ENCODE measurements at regions not wholly inside any gene's neighbourhood (a gene's known extent, or its start where the extent isn't known, plus 50 kb on each side); places are given as distances from the start of the nearest gene placed in this dataset.

GRCh38 chr4:57916479-57916878, 806.3 kb upstream of the IGFBP7 start:
- ChIA-PET POLR2A (no interaction called here), CTCF (no interaction called here)
- Histone ChIP-seq H3K4me1 (ENCODE audit: control insufficient read depth, insufficient read depth, low read length) (no peaks in the 10 kb centered on the region), H3K4me3 (ENCODE audit: low read depth, low read length) (no peak overlapping the region), H3K27ac (ENCODE audit: extremely low read depth, low read depth, low read length) (no peak overlapping the region), H3K9me3 (ENCODE audit: control insufficient read depth, insufficient read depth, low read depth, low read length) (no peaks in the 10 kb centered on the region), H3K36me3 (ENCODE audit: control insufficient read depth in 2 of 2, insufficient read depth in 1 of 2, low read length in 2 of 2) (no peaks in the 10 kb centered on the region)
- TF ChIP-seq, protein P1, sequence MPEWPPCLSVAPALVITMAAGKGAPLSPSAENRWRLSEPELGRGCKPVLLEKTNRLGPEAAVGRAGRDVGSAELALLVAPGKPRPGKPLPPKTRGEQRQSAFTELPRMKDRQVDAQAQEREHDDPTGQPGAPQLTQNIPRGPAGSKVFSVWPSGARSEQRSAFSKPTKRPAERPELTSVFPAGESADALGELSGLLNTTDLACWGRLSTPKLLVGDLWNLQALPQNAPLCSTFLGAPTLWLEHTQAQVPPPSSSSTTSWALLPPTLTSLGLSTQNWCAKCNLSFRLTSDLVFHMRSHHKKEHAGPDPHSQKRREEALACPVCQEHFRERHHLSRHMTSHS (tag by site-specific recombination; IDR thresholded peaks at IDR 0.05): no peak
- TF ChIP-seq KLF9 (tag by site-specific recombination; IDR thresholded peaks at IDR 0.05; ENCODE audit: low read depth) (no peak), ZBTB10 (tag by site-specific recombination; IDR thresholded peaks at IDR 0.05) (no peak), SP3 (tag by site-specific recombination; IDR thresholded peaks at IDR 0.05) (no peak), ZNF138 (tag by site-specific recombination; IDR thresholded peaks at IDR 0.05; ENCODE audit: borderline replicate concordance) (no peak), PRDM6 (tag by site-specific recombination; IDR thresholded peaks at IDR 0.05) (no peak), ZNF274 (IDR thresholded peaks at IDR 0.05; ENCODE audit: low read length) (no peak), ZNF274 (tag by site-specific recombination; IDR thresholded peaks at IDR 0.05; ENCODE audit: borderline replicate concordance) (no peak), KLF1 (tag by site-specific recombination; IDR thresholded peaks at IDR 0.05) (no peak), ZSCAN30 (tag by site-specific recombination; IDR thresholded peaks at IDR 0.05) (no peak), ZNF266 (tag by site-specific recombination; IDR thresholded peaks at IDR 0.05; ENCODE audit: low read depth) (no peak), YY1 (tag by site-specific recombination; IDR thresholded peaks at IDR 0.05) (no peak), ZNF660 (tag by site-specific recombination; IDR thresholded peaks at IDR 0.05) (no peak), ZNF645 (tag by site-specific recombination; IDR thresholded peaks at IDR 0.05) (no peak), ZNF211 (tag by site-specific recombination; IDR thresholded peaks at IDR 0.05; ENCODE audit: low read depth) (no peak), TCF7L2 (IDR thresholded peaks at IDR 0.05; ENCODE audit: borderline replicate concordance, low read depth, low read length) (no peak)

DNA sequence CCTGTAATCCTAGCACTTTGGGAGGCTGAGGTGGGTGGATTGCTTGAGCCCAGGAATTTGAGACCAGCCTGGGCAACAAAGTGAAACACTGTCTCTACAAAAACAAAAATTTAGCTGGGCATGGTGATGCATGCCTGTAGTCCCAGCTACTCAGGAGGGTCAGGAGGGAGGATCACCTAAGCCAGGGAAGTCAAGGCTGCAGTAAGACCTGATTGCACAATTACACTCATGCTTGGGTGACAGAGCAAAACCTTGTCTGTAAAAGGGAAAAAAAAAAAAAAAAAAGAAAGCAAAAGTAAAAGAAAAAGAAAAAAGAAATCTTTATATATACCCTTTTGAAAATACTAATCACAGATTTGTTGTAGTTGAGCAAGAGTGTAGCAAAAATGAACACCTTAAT, 801.0 kb upstream of the IGFBP7 start:
- Histone ChIP-seq H3K27ac (ENCODE audit: extremely low read depth, low read depth, low read length) (no peak overlapping the region), H3K9me3 (ENCODE audit: control insufficient read depth, insufficient read depth, low read depth, low read length) (no peaks in the 10 kb centered on the region), H3K36me3 (ENCODE audit: control insufficient read depth in 2 of 2, insufficient read depth in 1 of 2, low read length in 2 of 2) (no peaks in the 10 kb centered on the region), H3K4me1 (ENCODE audit: control insufficient read depth, insufficient read depth, low read length) (no peaks in the 10 kb centered on the region), H3K4me3 (ENCODE audit: low read depth, low read length) (no peak overlapping the region)
- ChIA-PET CTCF (no interaction called here), POLR2A (no interaction called here)
- TF ChIP-seq, protein P2, sequence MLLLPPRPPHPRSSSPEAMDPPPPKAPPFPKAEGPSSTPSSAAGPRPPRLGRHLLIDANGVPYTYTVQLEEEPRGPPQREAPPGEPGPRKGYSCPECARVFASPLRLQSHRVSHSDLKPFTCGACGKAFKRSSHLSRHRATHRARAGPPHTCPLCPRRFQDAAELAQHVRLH (tag by site-specific recombination; IDR thresholded peaks at IDR 0.05): no peak
- TF ChIP-seq, protein P3, sequence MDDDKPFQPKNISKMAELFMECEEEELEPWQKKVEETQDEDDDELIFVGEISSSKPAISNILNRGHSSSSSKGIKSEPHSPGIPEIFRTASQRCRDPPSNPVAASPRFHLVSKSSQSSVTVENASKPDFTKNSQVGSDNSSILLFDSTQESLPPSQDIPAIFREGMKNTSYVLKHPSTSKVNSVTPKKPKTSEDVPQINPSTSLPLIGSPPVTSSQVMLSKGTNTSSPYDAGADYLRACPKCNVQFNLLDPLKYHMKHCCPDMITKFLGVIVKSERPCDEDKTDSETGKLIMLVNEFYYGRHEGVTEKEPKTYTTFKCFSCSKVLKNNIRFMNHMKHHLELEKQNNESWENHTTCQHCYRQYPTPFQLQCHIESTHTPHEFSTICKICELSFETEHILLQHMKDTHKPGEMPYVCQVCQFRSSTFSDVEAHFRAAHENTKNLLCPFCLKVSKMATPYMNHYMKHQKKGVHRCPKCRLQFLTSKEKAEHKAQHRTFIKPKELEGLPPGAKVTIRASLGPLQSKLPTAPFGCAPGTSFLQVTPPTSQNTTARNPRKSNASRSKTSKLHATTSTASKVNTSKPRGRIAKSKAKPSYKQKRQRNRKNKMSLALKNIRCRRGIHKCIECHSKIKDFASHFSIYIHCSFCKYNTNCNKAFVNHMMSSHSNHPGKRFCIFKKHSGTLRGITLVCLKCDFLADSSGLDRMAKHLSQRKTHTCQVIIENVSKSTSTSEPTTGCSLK (tag by site-specific recombination; IDR thresholded peaks at IDR 0.05): no peak
- no peak for TF ChIP-seq ZFP69B (tag by site-specific recombination; IDR thresholded peaks at IDR 0.05)
- TF ChIP-seq ZNF704 (tag by site-specific recombination; IDR thresholded peaks at IDR 0.05): no peak
- no peak for TF ChIP-seq SCRT2 (tag by site-specific recombination; IDR thresholded peaks at IDR 0.05)
- no peak for TF ChIP-seq ZBTB21 (tag by site-specific recombination; IDR thresholded peaks at IDR 0.05)
- TF ChIP-seq, protein P4, sequence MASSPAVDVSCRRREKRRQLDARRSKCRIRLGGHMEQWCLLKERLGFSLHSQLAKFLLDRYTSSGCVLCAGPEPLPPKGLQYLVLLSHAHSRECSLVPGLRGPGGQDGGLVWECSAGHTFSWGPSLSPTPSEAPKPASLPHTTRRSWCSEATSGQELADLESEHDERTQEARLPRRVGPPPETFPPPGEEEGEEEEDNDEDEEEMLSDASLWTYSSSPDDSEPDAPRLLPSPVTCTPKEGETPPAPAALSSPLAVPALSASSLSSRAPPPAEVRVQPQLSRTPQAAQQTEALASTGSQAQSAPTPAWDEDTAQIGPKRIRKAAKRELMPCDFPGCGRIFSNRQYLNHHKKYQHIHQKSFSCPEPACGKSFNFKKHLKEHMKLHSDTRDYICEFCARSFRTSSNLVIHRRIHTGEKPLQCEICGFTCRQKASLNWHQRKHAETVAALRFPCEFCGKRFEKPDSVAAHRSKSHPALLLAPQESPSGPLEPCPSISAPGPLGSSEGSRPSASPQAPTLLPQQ (tag by site-specific recombination; IDR thresholded peaks at IDR 0.05): no peak
- TF ChIP-seq YY1 (tag by site-specific recombination; IDR thresholded peaks at IDR 0.05): no peak
- TF ChIP-seq ZNF426 (tag by site-specific recombination; IDR thresholded peaks at IDR 0.05): no peak
- TF ChIP-seq HOXD13 (CRISPR knock-in tag; IDR thresholded peaks at IDR 0.05; ENCODE audit: borderline replicate concordance): no peak
- no peak for TF ChIP-seq ZNF660 (tag by site-specific recombination; IDR thresholded peaks at IDR 0.05)
